ENCODE measurements at regions not wholly inside any gene's neighbourhood (a gene's known extent, or its start where the extent isn't known, plus 50 kb on each side); places are given as distances from the start of the nearest gene placed in this dataset.

DNA sequence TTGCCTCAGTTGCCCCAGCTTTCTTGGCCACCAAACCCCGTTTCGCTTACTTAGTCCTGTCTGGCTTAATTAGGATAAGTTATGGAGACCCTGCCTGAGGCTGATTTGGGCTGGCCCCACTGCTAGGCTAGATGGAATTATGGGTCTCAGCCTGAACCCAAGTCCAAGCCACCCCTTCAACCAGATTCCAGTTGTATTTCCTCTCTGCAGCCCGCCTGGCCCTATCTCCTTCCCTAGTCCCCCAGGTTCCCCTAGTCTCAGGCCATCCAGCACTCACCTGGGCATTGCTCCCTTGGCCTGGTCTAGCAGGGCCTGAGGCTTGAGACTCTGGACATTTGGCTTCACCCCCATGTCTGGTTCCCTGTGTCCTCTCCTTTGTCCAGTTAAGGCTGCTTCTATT is 111.7 kb upstream of the IPO9 start:
- TF ChIP-seq, protein P1, sequence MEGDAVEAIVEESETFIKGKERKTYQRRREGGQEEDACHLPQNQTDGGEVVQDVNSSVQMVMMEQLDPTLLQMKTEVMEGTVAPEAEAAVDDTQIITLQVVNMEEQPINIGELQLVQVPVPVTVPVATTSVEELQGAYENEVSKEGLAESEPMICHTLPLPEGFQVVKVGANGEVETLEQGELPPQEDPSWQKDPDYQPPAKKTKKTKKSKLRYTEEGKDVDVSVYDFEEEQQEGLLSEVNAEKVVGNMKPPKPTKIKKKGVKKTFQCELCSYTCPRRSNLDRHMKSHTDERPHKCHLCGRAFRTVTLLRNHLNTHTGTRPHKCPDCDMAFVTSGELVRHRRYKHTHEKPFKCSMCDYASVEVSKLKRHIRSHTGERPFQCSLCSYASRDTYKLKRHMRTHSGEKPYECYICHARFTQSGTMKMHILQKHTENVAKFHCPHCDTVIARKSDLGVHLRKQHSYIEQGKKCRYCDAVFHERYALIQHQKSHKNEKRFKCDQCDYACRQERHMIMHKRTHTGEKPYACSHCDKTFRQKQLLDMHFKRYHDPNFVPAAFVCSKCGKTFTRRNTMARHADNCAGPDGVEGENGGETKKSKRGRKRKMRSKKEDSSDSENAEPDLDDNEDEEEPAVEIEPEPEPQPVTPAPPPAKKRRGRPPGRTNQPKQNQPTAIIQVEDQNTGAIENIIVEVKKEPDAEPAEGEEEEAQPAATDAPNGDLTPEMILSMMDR (conservative IDR thresholded peaks at IDR 0.05; ENCODE audit: low read length) = no peak
- TF ChIP-seq EZH2phosphoT487 (IDR thresholded peaks at IDR 0.05; ENCODE audit: borderline replicate concordance, low read depth, low read length) = no peak

Data from OCI-LY7 (cell line).